AG04449 (cell line): ENCODE measurements at regions not wholly inside any gene's neighbourhood (a gene's known extent, or its start where the extent isn't known, plus 50 kb on each side); places are given as distances from the start of the nearest gene placed in this dataset.
A peak's percentile ranks its signal among the peaks of the same experiment; 100 is the strongest.

Experiments
- CTCF ChIA-PET: fragments of 350-600 bp; formaldehyde crosslinking; extraction: SDS; loops from one replicate; lab custom pipeline; 2021; ENCODE audit warnings: antibody characterized with exemption; lab: Yijun Ruan, JAX
- POLR2A ChIA-PET: fragments of 400-600, 350-600 bp; formaldehyde crosslinking; extraction: SDS; loops from one replicate; lab custom pipeline; 2020; ENCODE audit warnings: antibody characterized with exemption, inconsistent platforms; lab: Yijun Ruan, JAX
- DNase-seq: peaks from one replicate; pipeline ENCODE4 v3.0.0-alpha.2; 2010; ENCODE audit warnings: low read depth, low spot score
- H3K4me3 ChIP-seq: 2 replicates; pipeline ENCODE4 v1.5.1; 2011; ENCODE audit warnings: low read depth, mild to moderate bottlenecking, control low read depth, low read length
- CTCF ChIP-seq: IDR thresholded peaks from one replicate; pipeline ENCODE4 v1.5.1; 2011; ENCODE audit warnings: mild to moderate bottlenecking, moderate library complexity, low read length, control low read depth, inconsistent platforms; ENCODE audit not compliant: insufficient read depth; ENCODE audit errors: missing control alignments

DNA sequence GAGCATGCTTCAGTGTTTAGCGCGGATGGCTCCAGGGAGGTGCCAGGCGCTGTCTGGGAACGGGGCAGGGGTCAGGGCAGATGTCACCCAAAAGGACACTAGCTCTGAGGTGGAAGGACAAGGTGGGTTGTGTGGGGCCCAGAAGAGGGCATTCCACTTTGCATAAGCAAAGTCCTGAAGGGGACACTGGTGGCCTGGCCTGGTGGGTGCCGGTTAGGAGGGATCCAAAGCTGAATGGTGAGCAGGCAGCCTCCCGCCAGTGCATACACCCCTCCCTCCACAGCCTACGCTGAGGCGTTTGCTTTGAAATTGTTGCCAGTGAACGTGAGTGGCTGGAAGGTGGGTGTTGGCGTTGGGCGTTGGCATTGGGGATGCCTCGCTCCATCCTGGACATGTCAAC is 192.1 kb downstream of the BMP7 start:
- CTCF ChIA-PET, result no interaction called here
- POLR2A ChIA-PET, result no interaction called here
- no peak for DNase-seq
- no peak overlapping the region for H3K4me3 ChIP-seq
- no peak for TF ChIP-seq CTCF

DNA sequence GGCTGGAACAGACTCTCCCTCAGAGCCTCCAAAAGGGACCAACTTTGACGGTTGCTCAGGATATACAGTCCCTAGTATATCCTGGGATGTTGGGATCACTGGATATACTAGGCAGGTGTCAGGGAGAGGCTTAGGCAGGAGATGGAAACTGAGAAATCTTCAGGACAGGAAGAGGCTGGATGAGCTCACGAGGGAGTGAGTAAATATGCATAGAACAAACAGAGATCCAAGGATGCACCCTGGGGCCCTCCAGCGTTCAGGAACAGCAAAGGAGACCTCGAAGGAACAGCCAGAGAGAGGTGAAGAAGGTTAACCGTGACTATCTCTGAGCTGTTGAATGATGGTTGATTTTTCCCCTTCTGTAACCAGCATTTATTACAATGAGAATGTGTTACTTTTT is 191.3 kb downstream of the BMP7 start:
- POLR2A ChIA-PET, result no interaction called here

GRCh38 chr20:57075603-57076002 is 190.8 kb downstream of the BMP7 start:
- ChIA-PET CTCF (interaction anchor here (1.1 to 2.0 kb wide), 3 partner anchors 11 to 525 kb away, joined by 4 to 9 read pairs (median 4); no protein-coding TSS in a partner anchor), POLR2A (no interaction called here)
- no peak overlapping the region for H3K4me3 ChIP-seq
- TF ChIP-seq CTCF, result no peak
- DNase-seq, result no peak

More for the DNA sequence above, 191.3 kb downstream of the BMP7 start:
- TF ChIP-seq CTCF, result no peak
- DNase-seq, result no peak
- no peak overlapping the region for H3K4me3 ChIP-seq
- CTCF ChIA-PET, result interaction anchor here (1.1 kb wide), 1 partner anchor 524 kb away, joined by 4 read pairs; no protein-coding TSS in a partner anchor

DNA sequence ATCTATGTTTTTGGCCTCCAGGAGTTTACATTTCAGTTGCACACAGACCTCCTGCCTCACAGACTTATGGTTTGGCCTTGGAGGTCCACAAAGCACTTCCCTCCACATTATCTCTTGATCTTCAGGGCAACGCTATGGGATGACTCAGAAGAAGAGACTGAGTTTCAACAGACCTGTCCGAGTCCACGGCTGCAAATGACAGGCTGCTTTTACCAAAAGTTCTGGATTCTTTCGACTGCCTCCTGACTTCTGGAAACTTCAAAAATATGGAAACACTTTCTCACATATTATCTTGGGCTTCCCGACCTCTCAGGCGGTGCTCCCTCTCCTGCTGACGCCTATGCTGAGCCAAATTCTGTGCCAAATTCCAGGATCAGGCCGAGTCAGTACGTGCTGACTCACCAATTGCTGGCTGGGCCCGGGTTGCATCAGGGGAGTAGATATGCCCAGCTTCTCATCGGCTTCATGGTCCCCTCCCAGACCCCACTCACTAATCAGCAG is 190.2 kb downstream of the BMP7 start:
- no peak for TF ChIP-seq CTCF
- DNase-seq, result peak; percentile 28
- ChIA-PET POLR2A (no interaction called here), CTCF (interaction anchor here (1.1 to 2.0 kb wide), 7 partner anchors 10 to 525 kb away, joined by 3 to 10 read pairs (median 4); no protein-coding TSS in a partner anchor)
- H3K4me3 ChIP-seq, result no peak overlapping the region

DNA sequence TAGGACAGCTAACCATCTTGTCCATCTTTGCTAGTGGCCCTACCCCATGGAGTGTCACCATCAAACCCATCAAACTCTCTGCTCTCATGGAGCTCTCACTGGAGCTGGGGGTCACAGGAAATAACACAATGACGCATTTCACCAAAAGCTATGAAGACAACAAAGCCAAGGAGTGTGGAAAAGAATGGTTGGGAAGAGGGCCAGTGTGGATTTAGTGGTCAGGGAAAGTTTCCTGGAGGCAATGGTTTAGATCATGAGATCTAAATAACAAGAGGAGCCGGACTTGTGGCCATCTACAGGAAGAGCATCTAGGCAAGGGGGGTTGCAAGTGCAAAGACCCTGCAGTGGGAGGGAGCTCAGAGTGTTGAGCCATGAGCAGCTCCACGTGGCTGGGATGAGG is 189.5 kb downstream of the BMP7 start:
- no peak for DNase-seq
- POLR2A ChIA-PET, result interaction anchor here (0.6 kb wide), 1 partner anchor 284 kb away, joined by 3 read pairs; no protein-coding TSS in a partner anchor
- TF ChIP-seq CTCF, result no peak
- CTCF ChIA-PET, result interaction anchor here (1.2 to 2.0 kb wide), 6 partner anchors 9 to 525 kb away, joined by 3 to 10 read pairs (median 4); no protein-coding TSS in a partner anchor
- no peak overlapping the region for H3K4me3 ChIP-seq

DNA sequence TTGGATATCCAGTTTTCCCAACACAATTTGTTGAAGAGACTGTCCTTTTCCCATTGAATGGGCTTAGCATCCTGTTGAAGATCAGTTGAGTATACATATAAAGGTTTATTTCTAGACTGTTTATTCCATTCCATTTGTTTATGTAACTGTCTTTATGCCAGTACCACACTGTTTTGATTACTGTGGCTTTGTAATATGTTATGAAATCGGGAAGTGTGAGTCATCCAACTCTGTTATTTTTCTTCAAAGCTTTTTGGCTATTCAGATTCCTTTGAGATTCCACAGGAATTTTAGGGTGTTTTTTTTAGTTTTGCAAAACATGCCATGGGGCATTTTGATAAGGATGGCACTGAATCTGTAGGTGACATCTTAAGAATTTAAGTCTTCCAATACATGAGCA is 188.3 kb downstream of the BMP7 start:
- no peak for DNase-seq
- H3K4me3 ChIP-seq, result no peak overlapping the region
- TF ChIP-seq CTCF, result no peak
- ChIA-PET CTCF (interaction anchor here (0.6 kb wide), 1 partner anchor 578 kb away, joined by 3 read pairs; no protein-coding TSS in a partner anchor), POLR2A (no interaction called here)
